Body of pancreas (tissue), 4 donors: ENCODE measurements at regions not wholly inside any gene's neighbourhood (a gene's known extent, or its start where the extent isn't known, plus 50 kb on each side); places are given as distances from the start of the nearest gene placed in this dataset.

Experiments
- CTCF ChIP-seq, 7 experiments: fragments of 450-650 bp in 4 of 7; fragments of 200-600 bp in 3 of 7; sonication (generic) in 3 of 7; IDR thresholded peaks; one replicate each; pipeline ENCODE4 v1.5.1; 2016 to 2019; ENCODE audit warnings: antibody characterized with exemption in 7 of 7
- POLR2A ChIP-seq, 3 donors: fragments of 450-650 bp; IDR thresholded peaks; one replicate each; pipeline ENCODE4 v1.6.1; 2016; ENCODE audit warnings: antibody characterized with exemption in 3 of 3, mild to moderate bottlenecking in 2 of 3

DNA sequence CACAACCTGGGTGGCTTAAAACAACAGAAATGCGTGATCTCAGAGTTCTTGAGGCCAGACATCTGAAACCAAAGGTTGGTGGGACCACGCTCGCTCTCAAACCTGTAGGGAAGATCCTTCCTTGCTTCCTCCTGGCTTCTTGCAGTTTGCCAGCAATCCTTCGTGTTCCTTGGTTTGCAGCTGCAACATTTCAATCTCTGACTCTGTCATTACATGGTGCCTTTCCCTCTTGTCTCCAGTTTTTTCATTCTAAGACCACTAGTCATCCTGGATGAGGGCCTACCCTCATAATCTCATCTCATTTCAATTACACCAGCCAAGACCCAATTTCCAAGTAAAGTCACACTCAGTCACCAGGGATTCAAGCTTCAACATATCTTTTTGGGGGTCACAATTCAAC is 388.0 kb downstream of the GPM6A start:
- TF ChIP-seq CTCF (IDR thresholded peaks at IDR 0.05) (no peak), POLR2A (IDR thresholded peaks at IDR 0.05) (no peak)
